ENCODE measurements at regions not wholly inside any gene's neighbourhood (a gene's known extent, or its start where the extent isn't known, plus 50 kb on each side); places are given as distances from the start of the nearest gene placed in this dataset.

DNA sequence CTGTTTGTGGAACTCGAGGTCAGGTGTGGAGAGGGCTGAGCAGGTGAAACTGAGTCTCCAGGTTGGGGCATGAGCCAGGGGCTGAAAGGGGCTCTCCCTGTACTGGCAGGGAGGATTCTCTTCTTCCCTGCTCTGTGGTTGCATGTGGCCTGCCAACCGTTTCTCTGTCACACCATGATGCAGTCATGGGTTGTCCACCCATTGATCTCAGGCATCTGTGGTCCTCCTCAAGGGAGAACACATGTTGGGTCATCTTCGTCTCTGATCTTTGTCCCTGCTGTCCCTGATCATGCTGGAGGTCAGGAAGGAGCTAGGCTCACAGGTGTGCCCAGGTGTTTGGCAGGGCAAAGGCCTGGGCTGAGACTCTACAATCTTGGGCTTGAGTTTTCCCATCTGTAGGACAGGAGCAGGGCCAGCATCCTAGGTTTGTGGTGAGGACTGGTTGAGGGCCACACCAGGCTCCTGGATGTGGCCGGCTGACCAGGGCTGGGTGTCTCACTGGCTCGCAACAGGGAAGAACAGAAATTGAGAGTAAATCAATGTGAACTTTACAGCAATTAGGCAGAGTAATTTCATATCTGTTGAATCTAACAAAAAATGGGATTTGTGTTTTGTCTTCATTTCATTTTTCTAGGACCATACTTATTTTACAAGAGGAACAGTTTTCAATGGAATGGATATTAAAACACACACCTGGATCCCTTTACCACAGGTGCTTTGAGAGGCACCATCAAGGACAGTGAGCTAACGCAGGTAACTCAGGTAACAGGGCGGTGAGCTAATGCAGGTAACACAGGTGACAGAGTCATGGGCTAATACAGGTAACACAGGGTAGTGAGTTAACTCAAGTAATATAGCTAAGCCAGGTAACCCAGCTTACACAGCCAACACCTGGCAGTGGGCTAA is 58.5 kb upstream of the IGFBP3 start:
- DNase-seq (ENCODE audit: low spot score) = no peak

DNA sequence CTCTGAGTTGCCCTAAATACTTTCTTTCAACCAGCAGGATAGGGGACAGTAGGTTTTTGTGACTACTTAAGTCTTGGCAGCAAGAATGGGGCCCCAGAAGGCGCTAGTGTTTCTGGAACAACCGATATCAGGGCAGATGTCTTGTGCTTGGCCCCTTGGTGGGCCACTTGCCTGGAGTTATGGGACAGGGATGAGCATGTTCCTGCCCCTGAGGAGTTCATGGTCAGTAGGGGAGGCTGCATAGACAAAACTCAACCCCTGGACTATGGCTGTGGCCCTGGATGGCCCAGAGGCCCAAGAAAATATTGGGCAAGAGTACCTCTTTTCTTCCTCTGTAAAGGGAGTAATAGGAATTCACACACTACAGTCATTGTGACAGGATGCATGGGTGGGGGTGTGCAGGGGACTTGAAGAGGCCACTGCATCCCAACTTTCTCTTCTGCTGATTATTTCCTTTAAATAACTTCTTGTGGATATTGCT is 57.7 kb upstream of the IGFBP3 start:
- no peak for DNase-seq (ENCODE audit: low spot score)

DNA sequence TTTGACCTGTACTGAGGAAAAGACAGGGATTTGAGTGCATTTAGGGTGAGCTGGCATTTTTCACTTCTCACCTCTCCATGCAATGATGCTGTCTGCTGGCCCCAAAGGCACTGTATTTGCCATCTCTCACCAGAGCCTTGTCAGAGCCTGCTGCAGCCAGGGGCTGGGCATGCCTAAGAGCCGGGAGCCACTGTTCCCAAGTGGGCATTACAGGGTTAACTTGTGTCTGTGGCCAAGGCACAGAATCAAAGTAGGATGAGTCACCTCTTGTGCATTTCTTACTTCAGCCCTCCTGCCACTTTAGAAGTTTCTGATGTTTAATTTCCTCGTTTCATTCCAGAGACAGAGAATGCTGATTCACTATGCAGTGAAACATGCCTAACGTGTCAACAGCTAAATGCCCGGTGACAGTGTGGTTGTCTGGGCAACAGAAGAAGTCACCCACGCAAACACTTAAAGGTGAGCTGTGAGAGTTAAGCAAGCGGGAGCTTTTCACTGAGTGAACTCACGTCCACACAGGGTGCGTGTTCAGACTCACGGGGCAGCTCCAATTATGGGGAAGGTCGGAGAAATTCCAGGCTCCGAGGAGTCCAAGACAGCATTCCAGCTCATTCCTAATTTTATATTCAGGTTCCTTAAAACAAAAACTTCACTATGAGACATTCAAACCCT is 57.1 kb upstream of the IGFBP3 start:
- DNase-seq (ENCODE audit: low spot score) = no peak

DNA sequence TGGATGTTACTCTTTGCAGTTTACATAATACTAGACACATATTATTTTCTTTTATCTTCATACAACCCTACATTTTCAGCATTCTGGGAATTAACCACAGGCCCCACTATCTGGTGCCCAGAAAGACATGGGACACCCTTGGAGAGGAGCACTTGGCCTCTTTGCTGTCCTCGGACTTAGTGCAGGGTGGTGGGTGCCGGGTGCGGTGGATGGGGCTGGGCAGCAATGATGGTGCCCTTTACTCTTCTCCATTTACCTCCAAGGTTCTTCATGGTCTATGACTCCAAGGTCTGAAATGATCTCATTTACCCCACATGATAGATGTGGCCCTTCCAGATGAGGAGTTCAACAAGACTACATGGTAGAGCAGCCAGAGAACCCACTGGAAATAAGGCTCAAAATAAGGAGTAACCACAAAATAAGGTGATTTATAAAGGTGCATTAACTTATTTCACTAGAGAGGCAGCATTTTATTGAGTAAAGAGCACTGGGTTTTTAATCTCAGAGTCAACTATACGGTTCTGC is 56.2 kb upstream of the IGFBP3 start:
- DNase-seq (ENCODE audit: low spot score) = no peak

DNA sequence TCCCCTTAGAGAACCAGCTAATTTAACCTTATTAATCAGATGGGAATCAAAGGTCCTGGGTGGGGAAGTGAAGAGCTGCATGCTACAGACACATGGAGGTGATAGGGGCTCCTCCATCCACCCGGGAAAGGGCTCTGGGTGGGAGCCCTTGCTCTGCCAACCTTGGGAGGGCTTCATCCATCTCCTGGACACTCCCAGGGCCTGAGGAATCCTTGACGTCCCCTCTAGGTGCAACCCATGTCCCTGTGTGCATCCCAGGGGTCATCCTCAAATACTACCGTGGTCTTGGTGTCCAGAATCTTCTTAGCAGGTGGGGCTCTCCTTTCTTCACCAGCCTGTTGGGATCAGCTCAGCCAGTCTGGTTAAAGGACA is 55.4 kb upstream of the IGFBP3 start:
- no peak for DNase-seq (ENCODE audit: low spot score)

DNA sequence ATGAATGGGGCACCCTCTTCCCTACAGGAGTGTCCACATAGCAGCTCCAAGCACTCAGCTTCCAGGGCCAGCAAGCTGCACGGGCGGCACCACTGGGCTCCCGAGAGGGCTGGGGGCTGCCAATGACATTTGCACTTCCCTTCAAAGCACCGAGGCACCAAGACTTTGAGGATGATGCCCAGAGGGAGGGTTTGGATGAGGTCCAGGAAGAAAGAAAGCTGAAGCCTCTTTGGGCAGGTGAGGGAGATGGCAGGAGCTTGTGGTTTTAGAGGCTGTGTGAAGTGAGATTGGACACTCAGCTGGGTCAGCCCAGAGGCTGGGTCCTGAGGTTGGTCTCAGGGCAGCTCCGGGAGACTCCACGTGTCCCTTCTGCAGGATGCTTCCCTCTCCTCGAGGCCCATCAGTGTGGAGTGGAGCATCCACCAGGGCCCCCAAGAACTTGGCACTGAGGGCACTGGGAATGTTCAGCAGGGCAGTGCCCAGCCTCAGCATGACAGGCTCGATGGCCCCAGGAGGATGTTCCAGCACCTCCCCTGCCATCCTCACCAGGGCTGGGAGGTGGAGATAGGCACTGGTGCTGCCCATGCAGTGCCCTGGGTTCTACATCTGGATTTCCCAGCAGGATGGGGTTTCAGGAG is 54.9 kb upstream of the IGFBP3 start:
- DNase-seq (ENCODE audit: low spot score) = no peak

DNA sequence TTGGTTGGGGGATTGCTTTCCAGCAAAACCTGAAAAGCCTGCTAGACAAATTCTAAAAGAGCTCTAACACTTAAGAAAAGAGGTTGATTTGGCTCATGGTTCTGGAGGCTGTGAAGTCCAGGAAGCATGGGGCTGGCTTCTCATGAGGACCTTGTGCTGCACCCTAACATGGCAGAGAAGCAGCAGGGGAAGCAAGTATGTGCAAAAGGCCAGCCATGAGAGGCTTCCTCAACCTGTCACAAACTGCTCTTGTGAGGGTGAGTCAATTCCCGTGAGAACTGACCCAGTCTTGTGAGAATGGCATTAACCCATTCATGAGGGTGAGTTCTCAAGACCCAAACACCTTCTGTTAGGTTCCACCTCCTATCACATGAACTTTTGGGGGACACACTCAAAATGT is 54.3 kb upstream of the IGFBP3 start:
- no peak for DNase-seq (ENCODE audit: low spot score)

DNA sequence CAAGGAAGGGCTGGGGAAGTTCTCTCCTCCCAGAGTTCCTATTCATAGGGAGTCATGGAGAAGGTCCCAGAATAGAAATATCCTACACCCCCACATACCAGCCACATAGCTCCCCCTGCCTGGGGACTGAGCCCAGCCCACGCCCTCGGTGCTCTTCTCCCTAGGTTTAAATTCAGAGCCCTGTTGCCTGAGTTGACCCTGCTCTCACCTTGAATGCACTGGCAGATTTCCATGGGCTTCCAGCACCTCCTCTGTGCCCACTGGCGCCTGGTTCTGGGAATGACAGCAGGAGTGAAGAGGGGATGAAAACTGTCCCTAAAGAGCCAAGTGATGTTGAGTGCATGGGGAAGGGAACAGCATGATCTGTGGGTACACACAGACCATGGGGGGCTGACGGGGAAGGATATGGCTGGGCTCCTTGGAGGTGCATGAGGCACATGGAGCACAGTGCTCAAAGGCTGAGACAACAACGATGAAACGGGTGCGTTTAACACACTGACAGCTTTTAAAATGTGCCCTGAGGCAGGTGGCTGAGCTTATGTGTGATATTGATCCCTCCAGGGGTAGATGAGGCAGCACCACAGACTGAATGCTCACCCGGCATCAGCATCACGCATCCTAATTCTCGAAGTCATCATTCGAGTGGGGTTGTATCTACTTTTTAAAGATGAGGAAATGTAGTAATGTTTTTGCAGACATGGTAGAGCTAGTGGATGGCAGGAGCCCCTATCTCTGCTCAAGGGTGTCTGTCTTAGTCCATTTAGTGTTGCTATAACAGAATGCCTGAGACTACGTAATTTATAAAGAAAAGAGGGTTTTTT is 53.7 kb upstream of the IGFBP3 start:
- DNase-seq (ENCODE audit: low spot score) = no peak

DNA sequence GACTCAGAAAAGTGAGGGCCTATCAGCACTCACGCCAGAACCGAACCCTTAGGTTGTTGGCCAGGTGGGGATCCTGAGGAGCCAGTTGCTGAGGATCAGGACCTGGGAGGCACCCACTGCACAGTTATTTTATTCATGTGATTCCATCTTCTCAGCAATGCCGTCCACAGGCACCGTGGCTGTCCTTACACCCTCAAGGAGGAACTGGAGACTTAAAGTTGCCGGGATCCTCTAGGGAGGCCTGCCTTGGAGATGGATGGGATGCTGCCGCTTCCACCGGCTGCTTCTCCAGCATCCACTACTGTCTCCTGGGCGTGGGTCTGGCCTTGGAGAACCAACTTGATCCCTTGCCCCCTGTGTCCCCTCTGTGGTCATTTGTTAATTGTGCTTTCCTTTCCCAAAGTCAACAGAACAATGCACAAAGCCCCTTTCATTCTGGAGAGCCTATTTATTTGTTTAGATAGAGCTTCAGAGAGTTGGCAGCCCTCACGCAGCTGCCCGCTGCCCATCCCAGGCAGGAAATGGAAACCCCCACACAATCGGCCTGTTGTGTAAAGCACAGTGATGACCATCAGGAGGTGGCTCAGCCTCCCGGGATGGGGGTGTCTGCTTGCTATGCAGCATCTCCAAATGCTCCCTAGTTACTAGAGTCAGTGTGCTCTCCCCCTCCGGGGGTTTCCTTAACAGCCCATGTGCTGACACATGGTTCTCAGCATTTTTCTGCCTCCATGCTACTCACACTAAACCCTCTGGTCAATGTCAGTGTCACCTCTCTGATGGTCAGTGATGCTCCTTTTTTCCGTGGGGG is 52.9 kb upstream of the IGFBP3 start:
- DNase-seq (ENCODE audit: low spot score) = no peak

DNA sequence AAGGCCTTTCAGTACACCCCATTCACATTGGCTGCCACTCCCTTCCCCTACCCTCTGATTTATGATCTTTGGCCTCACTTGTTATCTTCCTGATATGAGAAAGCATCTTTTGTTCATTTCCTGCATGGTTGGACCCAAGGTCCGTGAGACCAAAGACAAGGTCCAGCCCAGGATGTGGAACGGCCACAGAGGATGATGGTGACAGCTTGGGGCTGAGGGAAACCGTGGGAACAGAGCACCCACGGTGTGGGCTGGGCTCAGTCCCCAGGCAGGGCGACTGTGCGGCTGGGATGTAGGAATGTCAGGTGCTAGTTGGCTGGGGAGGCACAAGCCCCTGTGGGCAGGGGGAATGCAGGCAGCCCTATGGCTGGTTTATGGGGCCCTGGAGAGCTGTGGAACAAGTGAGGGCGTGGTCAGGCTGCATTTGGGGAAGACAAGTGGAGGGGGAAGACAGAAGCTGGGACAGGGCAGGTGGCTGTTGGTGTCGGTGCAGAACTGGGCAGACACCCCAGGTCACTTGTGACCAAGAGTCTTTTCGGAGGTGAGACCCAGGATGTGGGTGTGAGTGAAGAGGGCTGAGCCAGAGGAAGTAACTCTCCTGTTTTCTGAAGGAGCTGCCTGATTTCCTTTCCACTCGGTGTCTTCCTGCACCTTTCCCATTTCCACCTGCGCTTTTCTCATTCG is 51.7 kb upstream of the IGFBP3 start:
- no peak for DNase-seq (ENCODE audit: low spot score)

DNA sequence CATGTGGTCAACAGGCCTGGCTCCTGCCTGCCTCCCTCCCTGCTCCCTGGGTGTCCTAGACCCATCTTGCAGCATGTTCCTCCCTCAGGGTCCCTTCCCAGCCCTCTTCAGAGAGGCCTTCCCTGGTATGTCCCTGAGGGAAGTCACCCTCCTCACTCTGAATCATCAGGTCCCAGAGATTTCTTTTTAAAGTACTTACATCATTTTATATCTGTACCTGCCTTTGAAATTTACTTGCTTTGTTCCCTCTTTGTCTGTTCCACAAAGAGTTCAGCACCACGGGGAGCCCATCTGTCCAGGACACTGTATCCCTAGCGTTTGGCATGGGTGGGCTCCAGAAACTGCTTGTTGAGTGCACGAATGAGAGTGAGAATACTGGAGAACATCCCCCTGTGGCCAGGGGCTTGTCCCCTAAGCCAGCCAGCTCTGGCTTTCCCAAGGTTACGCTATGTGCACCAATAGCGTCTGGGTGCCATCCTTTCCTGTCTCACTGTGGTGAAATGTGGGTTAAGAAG is 50.6 kb upstream of the IGFBP3 start:
- no peak for DNase-seq (ENCODE audit: low spot score)

DNA sequence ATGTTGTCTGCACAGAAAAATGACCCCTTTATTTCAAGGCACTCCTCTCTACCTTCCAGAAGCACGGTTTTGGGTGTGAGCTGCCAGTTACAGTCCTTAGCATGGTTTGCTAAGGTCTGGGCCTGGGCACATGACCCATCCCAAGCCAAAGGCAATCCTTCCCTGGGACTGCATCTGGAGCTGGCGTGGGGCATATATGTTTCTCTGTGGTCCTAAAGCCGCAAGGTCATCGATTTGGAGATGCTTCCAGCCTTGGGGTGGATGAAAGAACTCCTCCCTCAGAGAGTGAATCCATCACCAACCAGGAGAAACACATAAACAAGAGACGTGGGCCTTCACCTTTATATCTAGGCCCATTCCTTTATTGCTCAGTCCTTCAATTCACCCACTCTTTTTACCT is 50.1 kb upstream of the IGFBP3 start:
- no peak for DNase-seq (ENCODE audit: low spot score)
